B cell (primary cell): ENCODE measurements at regions not wholly inside any gene's neighbourhood (a gene's known extent, or its start where the extent isn't known, plus 50 kb on each side); places are given as distances from the start of the nearest gene placed in this dataset.

Experiments
- ATAC-seq: fragments of 200-7000 bp; cut with Tn5 transposase; one replicate; pipeline ENCODE4 v1.10.0; 2021; ENCODE audit warnings: low read depth, mild to moderate bottlenecking, moderate number of reproducible peaks, moderate library complexity
- CTCF ChIA-PET: fragments of 350-600 bp; sonication (Branson Sonifier 250); formaldehyde crosslinking; loops from one replicate; lab custom pipeline; 2021; ENCODE audit warnings: antibody characterized with exemption, inconsistent platforms; lab: Charles Lee
- POLR2A ChIA-PET: fragments of 350-600 bp; sonication (Branson Sonifier 250); formaldehyde crosslinking; loops from one replicate; lab custom pipeline; 2021; ENCODE audit warnings: antibody characterized with exemption; lab: Charles Lee
- DNase-seq: peaks from one replicate; pipeline ENCODE4 v3.0.0; 2013
- H2AFZ ChIP-seq: 2 replicates; pipeline ENCODE4 v1.6.1; 2012; ENCODE audit warnings: mild to moderate bottlenecking, low read depth, low read length; ENCODE audit not compliant: insufficient read depth, poor library complexity, severe bottlenecking
- H3K27ac ChIP-seq, 2 donors: 1 replicate in 1 of 2; 2 replicates in 1 of 2; pipeline ENCODE4 v1.5.1; 2012 to 2013; ENCODE audit warnings: low read length in 2 of 2, mild to moderate bottlenecking in 2 of 2, moderate library complexity in 1 of 2
- H3K27me3 ChIP-seq, 4 experiments: fragments of 200-600 bp in 1 of 4; sonication (generic) in 1 of 4; replicated peaks in 1 of 4; 1 replicate in 2 of 4; 2 replicates in 2 of 4; pipeline versions ENCODE4 v1.6.1 to v1.7.0; 2013 to 2016; ENCODE audit warnings: low read length in 3 of 4, mild to moderate bottlenecking in 2 of 4, mixed read lengths in 1 of 4, moderate library complexity in 1 of 4; ENCODE audit not compliant: insufficient read depth in 4 of 4, control insufficient read depth in 3 of 4; ENCODE audit errors: control extremely low read depth in 1 of 4
- H3K36me3 ChIP-seq, 2 experiments: replicated peaks in 1 of 2; 1 replicate in 1 of 2; 2 replicates in 1 of 2; pipeline versions ENCODE4 v1.6.1 to v1.7.1; 2013; ENCODE audit warnings: low read length in 1 of 2; ENCODE audit not compliant: insufficient read depth in 2 of 2, control insufficient read depth in 1 of 2; ENCODE audit errors: control extremely low read depth in 1 of 2, extremely low read depth in 1 of 2
- H3K4me1 ChIP-seq, 2 donors: fragments of 200-600 bp in 1 of 2; sonication (generic) in 1 of 2; 1 replicate in 1 of 2; 2 replicates in 1 of 2; pipeline versions ENCODE4 v1.5.1 to v1.6.1; 2013 to 2017; ENCODE audit warnings: low read length in 2 of 2; ENCODE audit not compliant: control insufficient read depth in 2 of 2, insufficient read depth in 2 of 2
- H3K4me2 ChIP-seq: replicated peaks from 2 replicates; pipeline ENCODE3; 2012; ENCODE audit warnings: mild to moderate bottlenecking, low read depth, low read length; ENCODE audit not compliant: poor library complexity, severe bottlenecking
- H3K4me3 ChIP-seq, 5 experiments: fragments of 200-600 bp in 1 of 5; sonication (generic) in 1 of 5; 1 replicate in 3 of 5; 2 replicates in 2 of 5; pipeline versions ENCODE4 v1.5.1 to v1.7.0; 2011 to 2016; ENCODE audit warnings: low read length in 4 of 5, mild to moderate bottlenecking in 4 of 5, low read depth in 2 of 5, control low read depth in 1 of 5, moderate library complexity in 1 of 5; ENCODE audit not compliant: insufficient read depth in 1 of 5; ENCODE audit errors: control extremely low read depth in 1 of 5, extremely low read depth in 1 of 5
- H3K79me2 ChIP-seq: fragments of 200-600 bp; sonication (generic); one replicate; pipeline ENCODE4 v1.6.0; 2016; ENCODE audit warnings: low read length; ENCODE audit not compliant: control insufficient read depth, insufficient read depth
- H3K9ac ChIP-seq: fragments of 200-600 bp; sonication (generic); 2 replicates; pipeline ENCODE4 v1.6.1; 2017; ENCODE audit warnings: mild to moderate bottlenecking, low read length, moderate library complexity
- H3K9me3 ChIP-seq, 3 donors: one replicate each; pipeline versions ENCODE4 v1.6.1 to v1.7.1; 2013; ENCODE audit warnings: low read length in 2 of 3; ENCODE audit not compliant: control insufficient read depth in 2 of 3, insufficient read depth in 1 of 3; ENCODE audit errors: control extremely low read depth in 1 of 3
- H4K20me1 ChIP-seq: 2 replicates; pipeline ENCODE4 v1.6.0; 2012; ENCODE audit warnings: mild to moderate bottlenecking, low read length; ENCODE audit not compliant: insufficient read depth, control insufficient read depth, poor library complexity, severe bottlenecking
- H3K27ac Mint-ChIP-seq: one replicate; pipeline ENCODE4 v1.8.0; 2021; ENCODE audit warnings: mixed read lengths
- H3K27me3 Mint-ChIP-seq: one replicate; pipeline ENCODE4 v1.8.0; 2021; ENCODE audit warnings: mixed read lengths
- H3K4me1 Mint-ChIP-seq: one replicate; pipeline ENCODE4 v1.8.0; 2021; ENCODE audit warnings: mixed read lengths
- H3K4me3 Mint-ChIP-seq: one replicate; pipeline ENCODE4 v1.8.0; 2021; ENCODE audit warnings: mixed read lengths
- H3K9me3 Mint-ChIP-seq: one replicate; pipeline ENCODE4 v1.8.0; 2022; ENCODE audit warnings: mixed read lengths; ENCODE audit not compliant: insufficient read depth
- CTCF ChIP-seq: fragments of 200-600 bp; IDR thresholded peaks from one replicate; pipeline ENCODE4 v1.8.0; 2022; ENCODE audit warnings: antibody characterized with exemption, mild to moderate bottlenecking
- EZH2 ChIP-seq: IDR thresholded peaks from 2 replicates; pipeline ENCODE4 v1.6.1; 2012; ENCODE audit warnings: borderline replicate concordance, low read depth, mild to moderate bottlenecking, moderate library complexity, low read length; ENCODE audit not compliant: insufficient read depth, poor library complexity, severe bottlenecking
- WGBS: methylation state at CpG from one replicate; pipeline ENCODE4 v1.1.5; 2013; ENCODE audit warnings: missing lambda C conversion rate; ENCODE audit not compliant: insufficient coverage; 5-methylcytosine and 5-hydroxymethylcytosine counted together
- intact Hi-C: fragments of 100-400 bp; cut with micrococcal nuclease; formaldehyde crosslinking; loops from one replicate; pipeline ENCODE4 v1.10.0; 2022

DNA sequence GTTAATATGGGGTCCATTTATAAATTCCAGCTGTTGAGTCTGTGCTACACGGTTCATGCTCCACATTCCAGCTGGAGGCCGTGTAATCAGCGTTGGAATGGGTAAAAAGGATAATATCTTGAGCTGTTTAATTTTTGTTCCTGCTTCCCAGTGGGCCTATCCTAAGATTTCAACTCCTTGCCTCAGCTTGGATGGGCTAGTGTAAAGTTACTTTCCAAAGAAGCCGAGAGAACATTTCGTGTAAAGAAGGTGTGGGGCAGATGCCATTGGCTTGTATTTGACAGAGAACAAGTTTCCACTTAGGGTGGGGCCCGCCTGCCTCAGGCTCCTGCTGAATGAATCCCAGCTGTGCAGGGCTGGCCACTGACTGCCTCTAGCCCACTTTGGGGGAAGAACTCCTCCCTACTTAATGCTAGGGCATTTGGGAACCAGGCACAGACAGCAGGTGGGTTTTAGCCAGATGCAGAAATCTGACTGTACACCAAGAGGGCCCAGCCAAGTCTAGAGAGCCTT is 125.9 kb upstream of the LYZL2 start:
- DNase-seq = no peak
- H3K9me3 Mint-ChIP-seq = no peaks in the 10 kb centered on the region
- Histone ChIP-seq H3K36me3 (no peaks in the 10 kb centered on the region), H3K79me2 (no peaks in the 10 kb centered on the region), H3K27me3 (no peaks in the 10 kb centered on the region), H3K4me3 (no peak overlapping the region), H4K20me1 (no peaks in the 10 kb centered on the region), H3K9me3 (no peaks in the 10 kb centered on the region), H3K9ac (no peak overlapping the region), H3K4me2 (no peak overlapping the region), H2AFZ (no peak overlapping the region), H3K4me1 (no peaks in the 10 kb centered on the region), H3K27ac (no peak overlapping the region)
- no peak overlapping the region for H3K27ac Mint-ChIP-seq
- ATAC-seq = no peak
- no peak for TF ChIP-seq EZH2
- no peak for TF ChIP-seq CTCF
- H3K4me1 Mint-ChIP-seq = no peaks in the 10 kb centered on the region
- peaks cover 8% of the 10 kb centered on the region for H3K27me3 Mint-ChIP-seq
- no peak overlapping the region for H3K4me3 Mint-ChIP-seq
- ChIA-PET CTCF (no interaction called here), POLR2A (no interaction called here)
- intact Hi-C loops = no loop called here
- WGBS = 100% methylated on average over 1 of the region's 6 CpGs

DNA sequence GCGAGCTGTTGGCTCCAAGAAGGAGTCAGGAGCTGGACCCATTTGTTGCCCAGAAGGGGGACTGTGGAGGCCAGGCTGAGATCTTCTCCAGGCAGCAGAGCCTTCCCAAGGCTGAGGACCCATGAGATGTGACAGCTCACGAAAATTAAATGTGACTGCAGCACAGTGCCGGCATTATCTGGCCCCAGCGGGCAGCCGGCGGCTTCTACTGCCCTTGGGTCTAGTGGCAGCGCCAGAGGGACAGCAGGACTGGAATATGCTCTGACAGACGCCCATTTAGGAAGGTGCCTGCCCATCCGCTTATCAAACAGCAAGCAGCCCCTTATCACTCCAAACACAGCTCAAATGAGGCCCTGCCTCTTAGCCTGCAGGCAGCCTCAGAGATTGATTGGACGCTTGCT is 122.9 kb upstream of the LYZL2 start:
- Mint-ChIP-seq H3K4me3 (no peak overlapping the region), H3K27ac (no peak overlapping the region), H3K27me3 (peaks cover 30% of the 10 kb centered on the region), H3K9me3 (no peaks in the 10 kb centered on the region), H3K4me1 (no peaks in the 10 kb centered on the region)
- H3K9me3 ChIP-seq = no peaks in the 10 kb centered on the region
- WGBS = 96% methylated on average over 8 of the region's 10 CpGs
- H3K79me2 ChIP-seq = no peaks in the 10 kb centered on the region
- CTCF ChIA-PET = no interaction called here
- H3K36me3 ChIP-seq = no peaks in the 10 kb centered on the region
- no peak overlapping the region for H2AFZ ChIP-seq
- TF ChIP-seq EZH2 (no peak), CTCF (no peak)
- ATAC-seq (no peak), DNase-seq (no peak)
- intact Hi-C loops = no loop called here
- no peak overlapping the region for H3K4me3 ChIP-seq
- H3K4me2 ChIP-seq = no peak overlapping the region
- no peak overlapping the region for H3K9ac ChIP-seq
- POLR2A ChIA-PET = no interaction called here
- no peaks in the 10 kb centered on the region for H4K20me1 ChIP-seq
- no peak overlapping the region for H3K27ac ChIP-seq
- no peaks in the 10 kb centered on the region for H3K4me1 ChIP-seq
- H3K27me3 ChIP-seq = no peaks in the 10 kb centered on the region
